H1 (cell line): ENCODE measurements at regions not wholly inside any gene's neighbourhood (a gene's known extent, or its start where the extent isn't known, plus 50 kb on each side); places are given as distances from the start of the nearest gene placed in this dataset.

Experiments
- CTCF ChIA-PET: fragments of 300-600 bp; sonication (Branson Sonifier 250); formaldehyde crosslinking; loops from one replicate; lab custom pipeline; 2021; ENCODE audit not compliant: partially characterized antibody; lab: Charles Lee
- POLR2A ChIA-PET: fragments of 300-600 bp; sonication (Branson Sonifier 250); formaldehyde crosslinking; loops from one replicate; lab custom pipeline; 2021; ENCODE audit warnings: inconsistent platforms; ENCODE audit not compliant: partially characterized antibody; lab: Charles Lee
- DNase-seq, 2 experiments: peaks; one replicate each; pipeline versions ENCODE4 v3.0.0 to v3.0.0-alpha.2; 2010 to 2022; ENCODE audit warnings: low spot score in 2 of 2, low read depth in 1 of 2, mixed read lengths in 1 of 2
- FAIRE-seq: peaks from 2 replicates; lab custom pipeline; 2011; peaks lifted over from hg19 to GRCh38; lab: Jason Lieb, UNC
- H2AFZ ChIP-seq: 2 replicates; pipeline ENCODE4 v1.8.1; 2012; ENCODE audit warnings: low read length, inconsistent platforms
- H2AK5ac ChIP-seq: 2 replicates; pipeline ENCODE4 v1.6.1; 2013; ENCODE audit warnings: low read depth, low read length
- H2BK120ac ChIP-seq: replicated peaks from 2 replicates; pipeline ENCODE3; 2013; ENCODE audit warnings: low read depth, low read length, inconsistent platforms
- H2BK12ac ChIP-seq: 2 replicates; pipeline ENCODE4 v1.6.1; 2013; ENCODE audit warnings: low read depth, low read length
- H2BK15ac ChIP-seq: 2 replicates; pipeline ENCODE4 v1.6.1; 2013; ENCODE audit warnings: low read length
- H2BK20ac ChIP-seq: 2 replicates; pipeline ENCODE4 v1.6.1; 2013; ENCODE audit warnings: low read length
- H2BK5ac ChIP-seq: 2 replicates; pipeline ENCODE4 v1.6.1; 2013; ENCODE audit warnings: low read depth, low read length
- H3K14ac ChIP-seq: 2 replicates; pipeline ENCODE4 v1.6.1; 2013; ENCODE audit warnings: inconsistent platforms; ENCODE audit not compliant: insufficient read length
- H3K18ac ChIP-seq: 2 replicates; pipeline ENCODE4 v1.6.1; 2013; ENCODE audit warnings: low read length; ENCODE audit errors: extremely low read depth
- H3K23ac ChIP-seq: 2 replicates; pipeline ENCODE4 v1.6.1; 2013; ENCODE audit warnings: inconsistent platforms; ENCODE audit not compliant: insufficient read length
- H3K23me2 ChIP-seq: 2 replicates; pipeline ENCODE4 v1.6.1; 2013; ENCODE audit warnings: low read depth, low read length
- H3K27ac ChIP-seq: 2 replicates; pipeline ENCODE4 v1.6.1; 2011; ENCODE audit warnings: low read depth, low read length, inconsistent platforms
- H3K27me3 ChIP-seq, 4 experiments: replicated peaks in 1 of 4; 1 replicate in 1 of 4; 2 replicates in 3 of 4; pipeline versions ENCODE4 v1.6.1 to v1.8.1; 2011 to 2013; ENCODE audit warnings: low read length in 3 of 4, mild to moderate bottlenecking in 3 of 4, inconsistent platforms in 2 of 4, mixed read lengths in 2 of 4, moderate library complexity in 1 of 4; ENCODE audit not compliant: control insufficient read depth in 3 of 4, insufficient read depth in 3 of 4; ENCODE audit errors: extremely low read depth in 1 of 4
- H3K36me3 ChIP-seq, 4 experiments: 2 replicates each; pipeline versions ENCODE4 v1.6.1 to v1.8.1; 2011 to 2013; ENCODE audit warnings: mild to moderate bottlenecking in 4 of 4, low read length in 3 of 4, moderate library complexity in 2 of 4, control low read depth in 1 of 4, inconsistent platforms in 1 of 4; ENCODE audit not compliant: insufficient read depth in 4 of 4, control insufficient read depth in 2 of 4
- H3K4ac ChIP-seq: replicated peaks from 2 replicates; pipeline ENCODE3; 2013; ENCODE audit warnings: low read length, low read depth, mixed read lengths, inconsistent platforms; ENCODE audit not compliant: insufficient read length
- H3K4me1 ChIP-seq, 4 experiments: replicated peaks in 1 of 4; 1 replicate in 1 of 4; 2 replicates in 3 of 4; pipeline versions ENCODE4 v1.6.1 to v1.8.1; 2011 to 2013; ENCODE audit warnings: low read length in 3 of 4, inconsistent platforms in 2 of 4, mixed read lengths in 1 of 4; ENCODE audit not compliant: insufficient read depth in 4 of 4, control insufficient read depth in 3 of 4
- H3K4me2 ChIP-seq, 2 experiments: 2 replicates each; pipeline versions ENCODE4 v1.6.1 to v1.8.1; 2011 to 2013; ENCODE audit warnings: low read depth in 2 of 2, low read length in 2 of 2, control low read depth in 1 of 2, inconsistent platforms in 1 of 2, mild to moderate bottlenecking in 1 of 2; ENCODE audit not compliant: insufficient read depth in 1 of 2
- H3K4me3 ChIP-seq, 4 experiments: fragments of 200-600, 300-600 bp in 1 of 4; sonication (generic), shearing (Covaris generic), sonication (Bioruptor Twin) in 1 of 4; 2 replicates each; pipeline versions ENCODE4 v1.5.1 to v1.8.1; 2011 to 2016; ENCODE audit warnings: low read length in 4 of 4, low read depth in 3 of 4, control low read depth in 2 of 4, inconsistent platforms in 2 of 4, mild to moderate bottlenecking in 2 of 4, mixed read lengths in 1 of 4, moderate library complexity in 1 of 4; ENCODE audit not compliant: insufficient read depth in 2 of 4; ENCODE audit errors: extremely low read depth in 1 of 4
- H3K56ac ChIP-seq: replicated peaks from 2 replicates; pipeline ENCODE3; 2013; ENCODE audit warnings: low read depth, mild to moderate bottlenecking, mixed read lengths, low read length, inconsistent platforms; ENCODE audit not compliant: insufficient read length
- H3K79me1 ChIP-seq: 2 replicates; pipeline ENCODE4 v1.6.1; 2013; ENCODE audit warnings: low read depth, low read length, control low read depth
- H3K79me2 ChIP-seq, 2 experiments: 2 replicates each; pipeline versions ENCODE4 v1.6.1 to v1.8.1; 2012 to 2013; ENCODE audit warnings: low read length in 2 of 2, mild to moderate bottlenecking in 2 of 2, inconsistent platforms in 1 of 2; ENCODE audit not compliant: insufficient read depth in 2 of 2, control insufficient read depth in 1 of 2
- H3K9ac ChIP-seq, 4 experiments: replicated peaks in 1 of 4; 1 replicate in 1 of 4; 2 replicates in 3 of 4; pipeline versions ENCODE4 v1.6.1 to v1.8.1; 2011 to 2013; ENCODE audit warnings: low read depth in 3 of 4, low read length in 3 of 4, control low read depth in 2 of 4, mild to moderate bottlenecking in 2 of 4, moderate library complexity in 2 of 4, inconsistent platforms in 1 of 4; ENCODE audit errors: extremely low read depth in 1 of 4
- H3K9me3 ChIP-seq, 2 experiments: 2 replicates each; pipeline versions ENCODE4 v1.6.1 to v1.8.1; 2012 to 2013; ENCODE audit warnings: mild to moderate bottlenecking in 2 of 2, moderate library complexity in 2 of 2, control low read depth in 1 of 2, inconsistent platforms in 1 of 2, low read depth in 1 of 2, low read length in 1 of 2, mixed read lengths in 1 of 2; ENCODE audit not compliant: insufficient read depth in 2 of 2
- H4K20me1 ChIP-seq, 2 experiments: replicated peaks in 1 of 2; 2 replicates each; pipeline versions ENCODE3 to v1.8.1; 2011 to 2013; ENCODE audit warnings: inconsistent platforms in 2 of 2, low read length in 2 of 2, mild to moderate bottlenecking in 1 of 2; ENCODE audit not compliant: insufficient read depth in 2 of 2, control insufficient read depth in 1 of 2
- H4K5ac ChIP-seq: 2 replicates; pipeline ENCODE4 v1.6.1; 2013; ENCODE audit warnings: low read length, low read depth, mixed read lengths, inconsistent platforms; ENCODE audit not compliant: insufficient read length
- H4K8ac ChIP-seq: 2 replicates; pipeline ENCODE4 v1.8.0; 2013; ENCODE audit warnings: mild to moderate bottlenecking, moderate library complexity, low read length, inconsistent platforms; ENCODE audit not compliant: insufficient read depth; ENCODE audit errors: extremely low read depth
- H4K91ac ChIP-seq: replicated peaks from 2 replicates; pipeline ENCODE3; 2013; ENCODE audit warnings: low read length, mixed read lengths, inconsistent platforms; ENCODE audit not compliant: insufficient read length
- MAFK ChIP-seq: IDR thresholded peaks from 2 replicates; pipeline ENCODE4 v1.6.1; 2012; ENCODE audit warnings: low read depth, mild to moderate bottlenecking, improper control_type of control experiment, low read length
- SAP30 ChIP-seq: fragments of 300-600 bp; sonication (generic); IDR thresholded peaks from 2 replicates; pipeline ENCODE4 v1.7.1; 2012; ENCODE audit warnings: low read length, moderate library complexity, mild to moderate bottlenecking, inconsistent platforms; ENCODE audit not compliant: insufficient read depth, insufficient replicate concordance
- SRF ChIP-seq: IDR thresholded peaks from 2 replicates; pipeline ENCODE4 v1.6.1; 2011; ENCODE audit warnings: mild to moderate bottlenecking, low read depth, low read length, moderate library complexity
- WGBS, 2 experiments: shearing (Covaris generic) in 1 of 2; methylation state at CpG; one replicate each; pipeline versions ENCODE4 v1.1.6 to v1.1.7; 2013 to 2015; ENCODE audit warnings: low lambda C conversion rate in 2 of 2, mixed read lengths in 2 of 2, inconsistent platforms in 1 of 2, low coverage in 1 of 2, missing lambda C conversion rate in 1 of 2; ENCODE audit not compliant: insufficient replicate concordance in 2 of 2, insufficient coverage in 1 of 2, insufficient read length in 1 of 2; ENCODE audit errors: extremely low coverage in 1 of 2, missing lambda C conversion rate in 1 of 2; 5-methylcytosine and 5-hydroxymethylcytosine counted together

DNA sequence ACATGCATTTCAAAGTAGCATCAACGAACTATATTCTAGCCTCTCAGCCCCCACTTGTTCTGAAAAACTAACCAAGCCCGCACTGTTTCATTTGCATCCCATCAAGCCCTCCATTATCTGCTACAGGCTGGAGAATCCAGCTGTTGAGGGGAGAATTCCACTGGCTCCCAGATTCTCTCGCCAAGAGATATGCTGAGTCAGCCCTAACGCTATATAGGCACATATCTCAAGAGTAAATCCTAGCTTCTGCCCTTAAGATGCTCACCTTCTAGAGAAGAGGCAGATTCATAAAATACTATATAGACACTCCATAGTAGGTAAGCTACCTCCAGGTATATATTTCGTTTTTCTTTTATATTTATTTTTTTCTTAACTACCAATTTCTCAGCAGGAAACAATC lies 266.4 kb upstream of the TARS1 start:
- Histone ChIP-seq H4K5ac (no peak overlapping the region), H3K4ac (no peak overlapping the region), H3K79me1 (no peaks in the 10 kb centered on the region), H2BK120ac (no peak overlapping the region), H3K23ac (no peak overlapping the region), H3K79me2 (no peaks in the 10 kb centered on the region), H3K9me3 (peaks cover 0 to 13% of the 10 kb centered on the region in 2 experiments; a peak in 3 of 4 replicates), H3K4me1 (no peaks in the 10 kb centered on the region), H3K4me3 (no peak overlapping the region), H3K36me3 (no peaks in the 10 kb centered on the region), H3K4me2 (no peak overlapping the region), H2BK12ac (no peak overlapping the region), H4K91ac (no peak overlapping the region), H3K27me3 (no peaks in the 10 kb centered on the region), H2AK5ac (no peak overlapping the region), H2BK5ac (no peak overlapping the region), H3K14ac (no peak overlapping the region), H3K18ac (no peak overlapping the region), H4K20me1 (no peaks in the 10 kb centered on the region), H3K23me2 (no peaks in the 10 kb centered on the region), H4K8ac (no peak overlapping the region), H3K9ac (no peak overlapping the region), H3K56ac (no peak overlapping the region), H2BK15ac (no peak overlapping the region), H2BK20ac (no peak overlapping the region), H3K27ac (no peak overlapping the region), H2AFZ (no peak overlapping the region)
- DNase-seq (no peak), FAIRE-seq (no peak)
- ChIA-PET CTCF (interaction anchor here (1.2 to 2.2 kb wide), 3 partner anchors 8 to 206 kb away, joined by 3 to 11 read pairs (median 3); no protein-coding TSS in a partner anchor), POLR2A (no interaction called here)
- no peak for TF ChIP-seq SAP30
- TF ChIP-seq MAFK, result peak; percentile 87
- no peak for TF ChIP-seq SRF
- WGBS, 2 experiments, result 82% methylated on average over 5 of the region's 5 CpGs; no CpG with 5 or more reads in 1 of the 2 experiments
